OCI-LY1 (cell line): ENCODE measurements at regions not wholly inside any gene's neighbourhood (a gene's known extent, or its start where the extent isn't known, plus 50 kb on each side); places are given as distances from the start of the nearest gene placed in this dataset.

ENCODE experiments used
- H2AFZ ChIP-seq: fragments of 200-600 bp; sonication (generic), shearing (Covaris generic); 2 replicates; pipeline ENCODE4 v1.6.0; 2014; ENCODE audit warnings: antibody characterized with exemption, mild to moderate bottlenecking, low read length
- H3F3A ChIP-seq: fragments of 200-600 bp; sonication (generic), shearing (Covaris generic); 2 replicates; pipeline ENCODE4 v1.6.0; 2014; ENCODE audit warnings: mild to moderate bottlenecking, antibody characterized with exemption, low read length, moderate library complexity; ENCODE audit not compliant: insufficient read depth
- H3K27ac ChIP-seq: fragments of 200-600 bp; sonication (generic); 2 replicates; pipeline ENCODE4 v1.5.1; 2014; ENCODE audit warnings: low read length, mixed run types, mild to moderate bottlenecking, low read depth; ENCODE audit not compliant: poor library complexity, severe bottlenecking
- H3K27me3 ChIP-seq: fragments of 200-600 bp; sonication (generic); 2 replicates; pipeline ENCODE4 v1.6.0; 2014; ENCODE audit warnings: antibody characterized with exemption, mild to moderate bottlenecking, low read length, moderate library complexity; ENCODE audit not compliant: insufficient read depth
- H3K36me3 ChIP-seq: fragments of 200-600 bp; sonication (generic); 2 replicates; pipeline ENCODE4 v1.6.1; 2014; ENCODE audit warnings: mild to moderate bottlenecking, antibody characterized with exemption, low read length, moderate library complexity, mixed read lengths; ENCODE audit not compliant: insufficient read depth
- H3K4me1 ChIP-seq: fragments of 200-600 bp; sonication (generic); 2 replicates; pipeline ENCODE4 v1.5.1; 2014; ENCODE audit warnings: mild to moderate bottlenecking, low read length, moderate library complexity; ENCODE audit not compliant: insufficient read depth, severe bottlenecking
- H3K4me2 ChIP-seq: fragments of 200-600 bp; sonication (generic), shearing (Covaris generic); 2 replicates; pipeline ENCODE4 v1.6.1; 2014; ENCODE audit warnings: low read length
- H3K4me3 ChIP-seq: fragments of 200-600 bp; sonication (generic); 2 replicates; pipeline ENCODE4 v1.5.1; 2014; ENCODE audit warnings: low read length, low read depth, mild to moderate bottlenecking, mixed read lengths; ENCODE audit not compliant: poor library complexity, severe bottlenecking
- H3K79me2 ChIP-seq: fragments of 200-600 bp; shearing (Covaris generic); 2 replicates; pipeline ENCODE4 v1.6.1; 2016; ENCODE audit warnings: mixed run types, low read length, mixed read lengths; ENCODE audit not compliant: insufficient read depth
- H3K9ac ChIP-seq: fragments of 200-600 bp; sonication (generic), shearing (Covaris generic); 2 replicates; pipeline ENCODE4 v1.6.1; 2014; ENCODE audit warnings: mild to moderate bottlenecking, low read length, mixed read lengths
- H3K9me2 ChIP-seq: fragments of 200-600 bp; sonication (generic), shearing (Covaris generic); 2 replicates; pipeline ENCODE4 v1.6.1; 2014; ENCODE audit warnings: low read depth, mild to moderate bottlenecking, low read length, mixed read lengths
- H3K9me3 ChIP-seq: fragments of 200-600 bp; shearing (Covaris generic); 2 replicates; pipeline ENCODE4 v1.6.1; 2014; ENCODE audit warnings: low read length, mixed read lengths
- H4K20me1 ChIP-seq: fragments of 200-600 bp; sonication (generic), shearing (Covaris generic); 2 replicates; pipeline ENCODE4 v1.6.0; 2016; ENCODE audit warnings: mild to moderate bottlenecking, low read length; ENCODE audit not compliant: insufficient read depth
- CTCF ChIP-seq: fragments of 200-600 bp; sonication (generic), shearing (Covaris generic); IDR thresholded peaks from 2 replicates; pipeline ENCODE4 v1.5.1; 2017; ENCODE audit warnings: mild to moderate bottlenecking, antibody characterized with exemption, low read length, moderate library complexity, mixed read lengths
- EZH2 ChIP-seq: fragments of 200-600 bp; sonication (generic), shearing (Covaris generic); IDR thresholded peaks from 2 replicates; pipeline ENCODE4 v1.8.0; 2017; ENCODE audit warnings: borderline replicate concordance, mixed run types, mild to moderate bottlenecking, antibody characterized with exemption, low read length, moderate library complexity, mixed read lengths

DNA sequence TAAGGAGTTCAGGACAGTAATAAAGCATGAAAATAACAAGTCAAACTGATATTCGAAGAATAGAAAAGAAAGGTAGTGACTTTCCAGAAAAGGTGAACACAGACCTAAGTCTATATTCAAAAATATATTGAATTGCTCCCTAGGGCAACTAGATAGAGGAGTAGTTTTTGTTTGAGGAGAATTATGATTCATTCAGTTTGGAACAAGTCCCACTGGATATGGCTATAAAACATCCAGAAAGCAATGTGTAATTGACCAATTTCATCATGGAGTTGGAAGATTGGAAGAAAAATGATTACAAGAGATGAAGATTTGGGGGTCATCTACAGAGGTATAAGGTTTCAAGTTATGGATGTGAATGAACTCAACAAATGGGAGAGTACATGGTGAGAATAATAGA lies 117.5 kb upstream of the ZNF462 start:
- no peak overlapping the region for H3K4me2 ChIP-seq
- H3K4me3 ChIP-seq, result no peak overlapping the region
- H4K20me1 ChIP-seq, result no peaks in the 10 kb centered on the region
- H3K9me2 ChIP-seq, result no peaks in the 10 kb centered on the region
- H3K36me3 ChIP-seq, result no peaks in the 10 kb centered on the region
- no peak overlapping the region for H2AFZ ChIP-seq
- H3K4me1 ChIP-seq, result no peaks in the 10 kb centered on the region
- H3K27ac ChIP-seq, result no peak overlapping the region
- H3K27me3 ChIP-seq, result no peaks in the 10 kb centered on the region
- H3F3A ChIP-seq, result no peaks in the 10 kb centered on the region
- no peaks in the 10 kb centered on the region for H3K9me3 ChIP-seq
- no peaks in the 10 kb centered on the region for H3K79me2 ChIP-seq
- TF ChIP-seq EZH2 (no peak), CTCF (no peak)
- no peak overlapping the region for H3K9ac ChIP-seq

GRCh38 chr9:106745876-106746275 lies 117.1 kb upstream of the ZNF462 start:
- no peak overlapping the region for H3K4me2 ChIP-seq
- H3K27me3 ChIP-seq, result no peaks in the 10 kb centered on the region

GRCh38 chr9:106751681-106752080 lies 111.3 kb upstream of the ZNF462 start:
- TF ChIP-seq EZH2 (no peak), CTCF (no peak)
- H3K9ac ChIP-seq, result no peak overlapping the region
- H2AFZ ChIP-seq, result no peak overlapping the region
- H3K4me2 ChIP-seq, result no peak overlapping the region
- no peak overlapping the region for H3K4me3 ChIP-seq
- H3F3A ChIP-seq, result no peaks in the 10 kb centered on the region
- H3K9me3 ChIP-seq, result no peaks in the 10 kb centered on the region
- no peaks in the 10 kb centered on the region for H3K9me2 ChIP-seq
- H3K36me3 ChIP-seq, result no peaks in the 10 kb centered on the region
- H3K27me3 ChIP-seq, result no peaks in the 10 kb centered on the region
- no peak overlapping the region for H3K27ac ChIP-seq
- no peaks in the 10 kb centered on the region for H4K20me1 ChIP-seq
- no peaks in the 10 kb centered on the region for H3K4me1 ChIP-seq
- H3K79me2 ChIP-seq, result no peaks in the 10 kb centered on the region

More at GRCh38 chr9:106745876-106746275, 117.1 kb upstream of the ZNF462 start:
- Histone ChIP-seq H3K36me3 (no peaks in the 10 kb centered on the region), H3K4me1 (no peaks in the 10 kb centered on the region), H3F3A (no peaks in the 10 kb centered on the region), H2AFZ (no peak overlapping the region), H3K9me3 (no peaks in the 10 kb centered on the region), H3K4me3 (no peak overlapping the region), H4K20me1 (no peaks in the 10 kb centered on the region), H3K9ac (no peak overlapping the region), H3K27ac (no peak overlapping the region), H3K9me2 (no peaks in the 10 kb centered on the region), H3K79me2 (no peaks in the 10 kb centered on the region)
- TF ChIP-seq EZH2 (no peak), CTCF (no peak)
